ENCODE measurements at regions not wholly inside any gene's neighbourhood (a gene's known extent, or its start where the extent isn't known, plus 50 kb on each side); places are given as distances from the start of the nearest gene placed in this dataset.

DNA sequence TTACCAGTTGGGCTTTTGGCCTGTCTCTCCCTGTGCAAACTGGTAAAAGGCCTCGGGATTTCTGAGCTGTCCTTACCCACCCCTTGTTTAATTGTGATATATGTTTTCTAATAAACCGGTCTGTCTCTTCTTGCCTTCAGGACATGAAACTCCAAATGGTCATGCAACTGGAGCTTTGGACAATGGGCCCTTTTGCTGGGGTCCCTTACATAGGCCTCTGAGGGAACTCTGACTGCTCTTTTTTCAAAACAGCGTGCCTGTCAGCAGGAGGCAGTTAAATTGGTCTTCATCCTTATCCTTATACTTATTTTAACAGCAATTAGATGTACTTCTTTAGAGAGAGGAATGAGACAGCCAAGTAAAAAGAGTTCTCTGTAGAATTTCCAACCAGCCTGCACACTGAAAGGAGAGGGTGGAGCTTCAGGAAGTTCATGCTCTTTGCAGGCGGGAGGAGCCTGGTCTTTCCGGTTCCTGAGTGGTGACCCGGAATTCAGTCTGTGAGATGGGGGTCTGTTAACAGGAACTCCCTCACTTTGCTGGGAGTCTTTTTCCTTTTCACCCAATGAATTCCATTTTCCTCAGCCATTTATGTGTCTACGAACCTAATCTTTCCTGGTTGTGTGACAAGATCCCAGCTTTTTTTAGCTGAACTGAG lies 299.6 kb upstream of the GJE1 start:
- TF ChIP-seq, protein P1, sequence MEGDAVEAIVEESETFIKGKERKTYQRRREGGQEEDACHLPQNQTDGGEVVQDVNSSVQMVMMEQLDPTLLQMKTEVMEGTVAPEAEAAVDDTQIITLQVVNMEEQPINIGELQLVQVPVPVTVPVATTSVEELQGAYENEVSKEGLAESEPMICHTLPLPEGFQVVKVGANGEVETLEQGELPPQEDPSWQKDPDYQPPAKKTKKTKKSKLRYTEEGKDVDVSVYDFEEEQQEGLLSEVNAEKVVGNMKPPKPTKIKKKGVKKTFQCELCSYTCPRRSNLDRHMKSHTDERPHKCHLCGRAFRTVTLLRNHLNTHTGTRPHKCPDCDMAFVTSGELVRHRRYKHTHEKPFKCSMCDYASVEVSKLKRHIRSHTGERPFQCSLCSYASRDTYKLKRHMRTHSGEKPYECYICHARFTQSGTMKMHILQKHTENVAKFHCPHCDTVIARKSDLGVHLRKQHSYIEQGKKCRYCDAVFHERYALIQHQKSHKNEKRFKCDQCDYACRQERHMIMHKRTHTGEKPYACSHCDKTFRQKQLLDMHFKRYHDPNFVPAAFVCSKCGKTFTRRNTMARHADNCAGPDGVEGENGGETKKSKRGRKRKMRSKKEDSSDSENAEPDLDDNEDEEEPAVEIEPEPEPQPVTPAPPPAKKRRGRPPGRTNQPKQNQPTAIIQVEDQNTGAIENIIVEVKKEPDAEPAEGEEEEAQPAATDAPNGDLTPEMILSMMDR (IDR thresholded peaks at IDR 0.05; ENCODE audit: poor library complexity), result no peak
- no peak for TF ChIP-seq EZH2phosphoT487 (IDR thresholded peaks at IDR 0.05; ENCODE audit: low read depth, severe bottlenecking, unreplicated experiment)

All from hepatocyte (in vitro differentiated cells).